ENCODE measurements at regions not wholly inside any gene's neighbourhood (a gene's known extent, or its start where the extent isn't known, plus 50 kb on each side); places are given as distances from the start of the nearest gene placed in this dataset.

DNA sequence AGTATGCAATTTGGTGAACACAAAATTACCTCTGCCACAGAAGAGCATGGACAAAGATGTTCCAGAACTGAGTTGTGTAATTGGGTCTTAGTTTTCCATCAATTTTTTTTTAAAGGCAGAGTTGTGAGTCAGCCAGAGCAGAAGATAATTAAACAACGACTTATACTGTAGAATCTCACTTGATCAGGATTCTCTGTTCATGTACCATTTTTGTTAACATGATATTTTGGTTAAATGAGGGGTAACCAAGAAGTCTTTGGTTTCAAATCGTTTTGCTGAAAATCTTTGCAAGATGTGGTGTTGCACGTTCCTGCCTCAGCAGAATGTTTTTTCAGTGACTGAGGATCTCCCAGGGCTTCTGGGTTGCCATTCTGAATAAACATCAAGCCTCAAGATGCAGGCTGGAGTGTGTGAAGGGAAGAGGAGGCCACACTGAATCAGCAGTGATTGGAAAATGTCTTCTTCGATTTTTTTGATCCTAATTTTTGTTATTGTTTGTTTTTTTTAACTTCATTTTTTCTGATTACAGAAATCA is 232.6 kb upstream of the IRX3 start:
- no peak for DNase-seq (ENCODE audit: low read depth, low spot score)

- no peak for DNase-seq (ENCODE audit: low read depth, low spot score)
Observed at GRCh38 chr16:54517181-54517580, 230.6 kb upstream of the IRX3 start.

- DNase-seq (ENCODE audit: low read depth, low spot score): no peak
Observed at GRCh38 chr16:54512467-54512995, 225.9 kb upstream of the IRX3 start.

GRCh38 chr16:54511222-54511731 is 224.7 kb upstream of the IRX3 start:
- DNase-seq (ENCODE audit: low read depth, low spot score): no peak

DNA sequence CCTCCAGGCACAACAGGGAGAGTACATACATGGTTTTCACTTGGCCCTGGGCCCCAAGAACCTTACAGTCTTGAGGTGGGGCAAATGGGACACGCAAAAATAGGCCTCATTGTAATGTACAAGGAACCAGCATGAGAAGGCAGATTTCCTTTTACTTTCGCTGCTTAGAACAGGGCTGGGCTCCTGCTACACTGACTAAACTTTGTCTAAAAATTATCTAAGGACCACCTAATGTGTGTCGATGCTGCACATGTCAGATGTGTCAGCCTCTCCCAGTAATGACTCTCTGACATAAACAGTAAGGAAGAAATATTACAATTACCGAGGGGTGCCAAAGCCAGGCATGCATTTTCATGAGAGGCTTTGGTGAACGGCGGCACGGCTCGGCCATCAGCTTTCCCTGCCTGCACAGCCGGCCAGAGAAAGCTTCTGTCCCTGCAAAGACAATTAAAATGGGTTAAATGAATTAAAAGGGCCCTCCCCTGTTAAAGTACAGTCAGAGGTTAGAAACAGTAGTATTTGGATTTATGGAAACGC is 224.2 kb upstream of the IRX3 start:
- no peak for DNase-seq (ENCODE audit: low read depth, low spot score)

- DNase-seq (ENCODE audit: low read depth, low spot score): no peak
Observed at GRCh38 chr16:54509456-54509855, 222.9 kb upstream of the IRX3 start.

GRCh38 chr16:54508351-54508750 is 221.8 kb upstream of the IRX3 start:
- no peak for DNase-seq (ENCODE audit: low read depth, low spot score)

GRCh38 chr16:54506741-54507500 is 220.3 kb upstream of the IRX3 start:
- no peak for DNase-seq (ENCODE audit: low read depth, low spot score)

DNA sequence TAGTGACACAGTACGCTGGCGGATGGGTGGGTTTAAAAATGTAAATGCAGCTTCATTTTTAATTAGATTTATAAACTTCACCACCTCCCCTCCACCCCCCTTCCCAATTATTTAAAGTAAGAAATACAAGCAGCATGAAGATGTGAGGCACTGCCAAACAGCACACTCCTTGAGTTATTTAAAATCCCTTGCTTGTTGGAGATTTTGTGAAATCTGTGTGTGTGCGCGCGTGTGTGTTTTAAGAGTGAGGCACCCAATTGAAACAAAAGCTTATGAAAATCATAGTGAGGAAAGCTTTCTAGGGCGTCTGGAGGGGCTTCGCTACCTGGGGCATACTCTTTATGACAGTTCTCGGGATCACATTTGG is 219.6 kb upstream of the IRX3 start:
- no peak for DNase-seq (ENCODE audit: low read depth, low spot score)

- DNase-seq (ENCODE audit: low read depth, low spot score): no peak
Observed at GRCh38 chr16:54505549-54506213, 219.1 kb upstream of the IRX3 start.

GRCh38 chr16:54504372-54504771 is 217.8 kb upstream of the IRX3 start:
- DNase-seq (ENCODE audit: low read depth, low spot score): no peak

GRCh38 chr16:54503856-54504219 is 217.3 kb upstream of the IRX3 start:
- no peak for DNase-seq (ENCODE audit: low read depth, low spot score)

GRCh38 chr16:54503011-54503855 is 216.6 kb upstream of the IRX3 start:
- no peak for DNase-seq (ENCODE audit: low read depth, low spot score)

- no peak for DNase-seq (ENCODE audit: low read depth, low spot score)
Observed at GRCh38 chr16:54501797-54502196, 215.2 kb upstream of the IRX3 start.

GRCh38 chr16:54493594-54493993 is 207.0 kb upstream of the IRX3 start:
- DNase-seq (ENCODE audit: low read depth, low spot score): no peak

DNA sequence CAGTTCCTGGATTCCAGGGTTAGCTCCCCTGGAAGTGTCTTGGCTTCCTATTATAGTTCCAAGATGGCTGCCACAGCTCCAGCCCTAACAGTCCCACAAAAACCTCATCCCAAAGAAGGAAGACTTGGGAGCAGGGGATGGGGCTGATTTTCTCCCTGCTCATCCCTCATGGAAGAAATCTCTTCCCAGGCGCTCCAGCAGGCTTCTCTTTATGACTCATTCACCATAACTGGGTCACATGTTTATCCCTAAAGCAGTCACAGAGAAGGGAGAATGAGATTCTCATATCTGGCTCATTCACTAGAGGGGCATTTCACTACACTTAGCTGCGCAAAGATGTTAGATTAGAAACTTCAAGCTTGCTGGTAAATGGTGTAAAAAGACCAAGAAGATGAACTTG is 206.5 kb upstream of the IRX3 start:
- no peak for DNase-seq (ENCODE audit: low read depth, low spot score)

DNA sequence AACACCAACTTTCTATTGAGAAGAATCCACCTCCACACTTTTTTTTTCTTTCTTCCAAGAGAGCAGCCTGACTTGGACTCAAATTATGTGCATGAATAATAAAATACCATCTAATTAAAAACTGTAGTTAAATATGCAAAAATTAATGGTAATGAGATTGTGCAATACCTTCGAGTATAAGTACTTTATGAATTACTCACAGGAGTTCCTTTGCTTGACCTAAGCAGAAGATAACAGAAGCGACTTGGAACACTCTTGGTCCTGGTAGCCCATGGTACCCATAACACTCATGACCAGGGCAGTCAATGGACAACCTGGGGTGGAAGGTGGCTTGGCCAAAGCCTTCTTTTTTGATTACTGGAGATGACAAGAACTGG is 203.5 kb upstream of the IRX3 start:
- no peak for DNase-seq (ENCODE audit: low read depth, low spot score)

DNA sequence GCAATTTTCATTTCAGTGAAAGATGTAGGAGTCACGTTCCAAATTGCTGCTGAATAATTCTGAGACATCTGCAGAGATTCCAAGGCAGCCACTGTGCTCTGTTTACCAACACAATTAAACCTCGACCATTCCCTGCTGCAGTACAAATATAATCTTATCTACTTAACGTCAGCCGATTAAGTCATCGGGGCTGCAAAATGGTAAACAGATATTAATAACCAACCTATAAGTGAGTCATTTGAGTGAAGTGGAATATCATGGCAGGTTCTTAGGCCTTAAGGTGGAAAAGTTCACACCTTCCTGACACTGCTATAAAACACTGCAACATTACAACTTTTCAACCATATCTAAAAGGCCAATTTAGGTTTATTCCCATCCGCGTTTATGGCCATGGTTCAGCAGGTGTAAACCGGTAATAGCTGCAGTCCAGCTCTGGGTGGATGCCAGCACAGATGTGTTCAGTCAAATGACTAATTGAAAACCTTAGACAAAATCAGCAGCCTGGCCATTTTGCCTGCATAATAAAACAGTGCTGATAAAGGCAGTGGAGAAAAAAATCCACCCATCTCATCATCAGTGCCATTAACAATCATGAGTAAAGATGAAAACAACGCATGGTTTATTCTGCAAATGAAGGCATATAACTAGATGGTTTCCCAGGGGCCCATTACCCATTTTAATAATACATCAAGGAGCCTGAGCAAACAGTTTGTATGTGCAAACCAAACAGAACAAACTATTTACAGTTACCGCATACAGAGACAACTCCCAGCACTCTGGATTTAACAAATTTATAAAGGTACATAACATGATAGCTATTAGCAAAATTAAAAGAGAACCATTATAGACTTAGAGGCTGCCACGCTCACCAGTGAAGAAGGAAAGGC is 202.9 kb upstream of the IRX3 start:
- no peak for DNase-seq (ENCODE audit: low read depth, low spot score)

- DNase-seq (ENCODE audit: low read depth, low spot score): no peak
Observed at GRCh38 chr16:54488729-54489128, 202.1 kb upstream of the IRX3 start.

DNA sequence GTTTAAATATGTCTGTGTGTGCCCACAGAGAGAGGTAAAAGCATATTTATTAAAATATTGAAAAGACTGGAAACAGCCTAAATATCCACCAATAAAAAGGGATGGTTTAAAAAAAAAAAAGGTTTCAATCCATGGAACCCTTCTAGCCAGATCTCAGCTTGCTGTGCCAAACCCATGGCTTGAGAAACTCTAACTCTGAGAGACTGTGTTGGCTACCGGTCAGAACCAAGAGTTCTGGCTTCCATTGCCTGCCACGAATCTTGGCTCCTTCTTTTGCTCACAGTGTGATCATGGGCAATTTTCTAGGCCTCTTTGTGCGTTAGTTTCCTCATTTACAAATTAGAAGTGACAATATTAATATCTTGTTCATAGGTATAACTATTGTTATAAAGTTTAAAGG is 201.3 kb upstream of the IRX3 start:
- no peak for DNase-seq (ENCODE audit: low read depth, low spot score)
